BJ (cell line): ENCODE measurements at regions not wholly inside any gene's neighbourhood (a gene's known extent, or its start where the extent isn't known, plus 50 kb on each side); places are given as distances from the start of the nearest gene placed in this dataset.

Source experiments
- CTCF ChIA-PET: fragments of 350-600 bp; formaldehyde crosslinking; extraction: SDS; loops from one replicate; lab custom pipeline; 2021; ENCODE audit warnings: antibody characterized with exemption, inconsistent platforms; lab: Yijun Ruan, JAX
- POLR2A ChIA-PET: fragments of 300-600 bp; sonication (Branson Sonifier 250); formaldehyde crosslinking; extraction: SDS; loops from one replicate; lab custom pipeline; 2021; ENCODE audit warnings: antibody characterized with exemption; lab: Charles Lee
- DNase-seq: peaks from one replicate; pipeline ENCODE4 v3.0.0-alpha.2; 2011; ENCODE audit warnings: low read depth
- H3K27me3 ChIP-seq: 2 replicates; pipeline ENCODE4 v1.6.0; 2011; ENCODE audit warnings: low read length; ENCODE audit not compliant: control insufficient read depth, insufficient read depth
- H3K36me3 ChIP-seq: 2 replicates; pipeline ENCODE4 v1.5.1; 2011; ENCODE audit warnings: low read length; ENCODE audit not compliant: control insufficient read depth, insufficient read depth
- H3K4me3 ChIP-seq: 2 replicates; pipeline ENCODE4 v1.5.1; 2011; ENCODE audit warnings: low read depth, mild to moderate bottlenecking, control low read depth, low read length
- CTCF ChIP-seq: IDR thresholded peaks from 2 replicates; pipeline ENCODE4 v1.5.1; 2011; ENCODE audit warnings: low read depth, mild to moderate bottlenecking, control low read depth, inconsistent platforms, low read length, moderate library complexity; ENCODE audit not compliant: insufficient read depth

- Histone ChIP-seq H3K27me3 (no peaks in the 10 kb centered on the region; the same call in 1 of the 2 replicates), H3K4me3 (no peak overlapping the region), H3K36me3 (no peaks in the 10 kb centered on the region)
- TF ChIP-seq CTCF: no peak
- CTCF ChIA-PET: interaction anchor here (1.0 kb wide), 1 partner anchor 234 kb away, joined by 3 read pairs; no protein-coding TSS in a partner anchor
- DNase-seq: no peak
- POLR2A ChIA-PET: no interaction called here
These were observed 92.8 kb downstream of the RASSF10 start for GRCh38 chr11:13101644-13102512.

- ChIA-PET CTCF (interaction anchor here (1.0 kb wide), 1 partner anchor 234 kb away, joined by 3 read pairs; no protein-coding TSS in a partner anchor), POLR2A (no interaction called here)
- Histone ChIP-seq H3K27me3 (no peaks in the 10 kb centered on the region; the same call in 1 of the 2 replicates), H3K36me3 (no peaks in the 10 kb centered on the region), H3K4me3 (no peak overlapping the region)
- no peak for DNase-seq
- TF ChIP-seq CTCF: no peak
These were observed 93.4 kb downstream of the RASSF10 start for GRCh38 chr11:13102513-13102840.

GRCh38 chr11:13102865-13103539 is 93.9 kb downstream of the RASSF10 start:
- Histone ChIP-seq H3K27me3 (no peaks in the 10 kb centered on the region; the same call in 1 of the 2 replicates), H3K4me3 (no peak overlapping the region), H3K36me3 (no peaks in the 10 kb centered on the region)
- ChIA-PET POLR2A (no interaction called here), CTCF (interaction anchor here (1.0 kb wide), 1 partner anchor 233 kb away, joined by 3 read pairs; no protein-coding TSS in a partner anchor)
- DNase-seq: no peak
- TF ChIP-seq CTCF: no peak

DNA sequence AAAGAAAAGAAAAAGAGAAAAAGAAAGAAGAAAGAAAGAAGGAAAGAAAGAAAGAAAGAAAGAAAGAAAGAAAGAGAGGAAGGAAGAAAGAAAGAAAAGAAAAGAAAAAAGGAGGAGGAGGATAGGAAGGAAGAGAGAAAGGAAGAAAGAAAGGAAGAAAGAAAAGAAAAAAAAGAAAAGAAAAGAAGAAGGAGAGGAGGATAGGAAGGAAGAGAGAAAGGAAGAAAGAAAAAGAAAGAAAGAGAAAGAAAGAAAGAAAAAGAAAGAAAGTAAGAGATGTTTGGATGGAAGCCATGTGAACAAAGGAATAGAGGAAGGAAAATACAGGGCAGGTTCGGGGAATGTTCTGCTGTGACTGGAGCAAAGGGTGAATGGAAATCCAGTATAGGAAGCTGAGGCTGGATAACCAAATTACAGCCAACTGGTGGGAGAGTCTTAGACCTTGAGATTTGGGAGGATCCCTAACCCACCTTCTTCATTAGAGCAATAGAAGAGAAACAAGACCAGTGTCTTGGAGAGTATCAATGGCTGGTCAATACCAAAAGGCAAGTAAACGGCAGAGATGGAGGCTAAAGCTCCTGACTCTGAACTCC is 94.9 kb downstream of the RASSF10 start:
- no peak for TF ChIP-seq CTCF
- ChIA-PET POLR2A (no interaction called here), CTCF (interaction anchor here (0.8 kb wide), 1 partner anchor 32 kb away, joined by 3 read pairs; no protein-coding TSS in a partner anchor)
- no peak for DNase-seq
- H3K4me3 ChIP-seq: no peak overlapping the region
- H3K27me3 ChIP-seq: no peaks in the 10 kb centered on the region
- no peaks in the 10 kb centered on the region for H3K36me3 ChIP-seq

GRCh38 chr11:13104619-13105236 is 95.6 kb downstream of the RASSF10 start:
- no peaks in the 10 kb centered on the region for H3K36me3 ChIP-seq
- POLR2A ChIA-PET: no interaction called here
- CTCF ChIA-PET: interaction anchor here (0.8 kb wide), 1 partner anchor 32 kb away, joined by 3 read pairs; no protein-coding TSS in a partner anchor
- DNase-seq: no peak
- H3K27me3 ChIP-seq: no peaks in the 10 kb centered on the region
- no peak overlapping the region for H3K4me3 ChIP-seq
- TF ChIP-seq CTCF: no peak
